Activated naive CD8-positive, alpha-beta T cell treated with anti-CD3 and anti-CD28 coated beads, Interleukin-2, amount 10 ng/mL, durations not matched to agents 7 days and 5 days (primary cell): ENCODE measurements at regions not wholly inside any gene's neighbourhood (a gene's known extent, or its start where the extent isn't known, plus 50 kb on each side); places are given as distances from the start of the nearest gene placed in this dataset.
"Not testable (repeated sequence)": the region's sequence is repeated elsewhere in the genome, so short reads cannot be mapped to it uniquely, and the experiment has no call there.

Experiments
- ATAC-seq: fragments of 150-1000 bp; cut with Tn5 transposase; one replicate; pipeline ENCODE4 v1.10.0; 2021; ENCODE audit warnings: low read depth, moderate library complexity
- POLR2A ChIA-PET: fragments of 350-600 bp; sonication (Branson Sonifier 250); formaldehyde crosslinking; loops from one replicate; lab custom pipeline; 2021; ENCODE audit warnings: antibody characterized with exemption; lab: Charles Lee
- DNase-seq: peaks from one replicate; pipeline ENCODE4 v3.0.0; 2021
- H3K27ac Mint-ChIP-seq: one replicate; pipeline ENCODE4 v1.8.0; 2022; ENCODE audit warnings: mild to moderate bottlenecking, mixed read lengths
- H3K27me3 Mint-ChIP-seq: one replicate; pipeline ENCODE4 v1.8.0; 2022; ENCODE audit warnings: mild to moderate bottlenecking, moderate library complexity, mixed read lengths
- H3K36me3 Mint-ChIP-seq: one replicate; pipeline ENCODE4 v1.8.0; 2021; ENCODE audit warnings: mild to moderate bottlenecking, mixed read lengths
- H3K4me1 Mint-ChIP-seq: one replicate; pipeline ENCODE4 v1.8.0; 2021; ENCODE audit warnings: mixed read lengths
- H3K4me3 Mint-ChIP-seq: one replicate; pipeline ENCODE4 v1.8.0; 2022; ENCODE audit warnings: mild to moderate bottlenecking, moderate library complexity, mixed read lengths
- H3K9me3 Mint-ChIP-seq: one replicate; pipeline ENCODE4 v1.8.0; 2021; ENCODE audit warnings: mixed read lengths

DNA sequence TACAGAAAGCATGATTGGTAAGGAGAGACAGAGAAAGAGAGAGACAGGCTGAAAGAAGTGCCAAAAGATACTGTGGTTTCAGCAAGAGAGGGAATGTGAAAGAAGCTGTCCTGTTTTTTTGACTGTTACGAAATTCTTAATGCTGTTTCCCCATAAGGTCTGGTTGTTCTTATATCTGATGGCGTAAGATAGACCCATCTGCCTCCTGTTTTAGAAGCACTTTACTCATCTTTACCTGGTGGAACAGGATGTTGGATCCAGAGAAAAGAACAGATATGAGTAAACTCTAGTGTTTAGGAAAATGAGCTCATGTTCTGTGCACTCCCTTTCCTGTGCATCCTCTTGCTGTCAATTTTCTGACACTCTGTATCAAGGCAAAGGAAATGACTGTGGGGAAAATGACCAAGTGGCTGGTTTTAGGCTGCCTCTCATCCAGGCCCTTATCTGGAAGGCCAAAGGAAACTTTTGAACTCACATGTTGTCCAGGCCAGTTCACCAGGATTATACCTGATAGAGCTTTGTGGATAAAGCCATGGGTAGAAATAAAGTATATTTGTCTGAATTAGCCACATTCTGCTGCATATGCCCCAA is 311.7 kb upstream of the HTR2C start:
- no peak for ATAC-seq
- no peak for DNase-seq
- POLR2A ChIA-PET: no interaction called here
- Mint-ChIP-seq H3K4me3 (no peak overlapping the region), H3K27ac (no peak overlapping the region), H3K27me3 (no peaks in the 10 kb centered on the region), H3K36me3 (no peaks in the 10 kb centered on the region), H3K4me1 (no peaks in the 10 kb centered on the region), H3K9me3 (peaks cover 4% of the 10 kb centered on the region)

DNA sequence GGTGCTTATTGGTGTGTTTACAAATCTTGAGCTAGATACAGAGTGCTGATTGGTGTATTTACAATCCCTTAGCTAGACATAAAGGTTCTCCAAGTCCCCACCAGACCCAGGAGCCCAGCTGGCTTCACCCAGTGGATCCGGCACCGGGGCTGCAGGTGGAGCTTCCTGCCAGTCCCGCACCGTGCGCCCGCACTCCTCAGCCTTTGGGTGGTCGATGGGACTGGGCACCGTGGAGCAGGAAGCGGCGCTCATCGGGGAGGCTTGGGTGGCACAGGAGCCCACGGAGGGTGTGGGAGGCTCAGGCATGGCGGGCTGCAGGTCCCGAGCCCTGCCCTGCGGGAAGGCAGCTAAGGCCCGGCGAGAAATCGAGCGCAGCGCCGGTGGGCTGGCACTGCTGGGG is 313.5 kb upstream of the HTR2C start:
- H3K27ac Mint-ChIP-seq, H3K36me3 Mint-ChIP-seq, H3K4me3 Mint-ChIP-seq, ATAC-seq, H3K27me3 Mint-ChIP-seq, DNase-seq, H3K4me1 Mint-ChIP-seq, H3K9me3 Mint-ChIP-seq, POLR2A ChIA-PET: not testable (repeated sequence)

DNA sequence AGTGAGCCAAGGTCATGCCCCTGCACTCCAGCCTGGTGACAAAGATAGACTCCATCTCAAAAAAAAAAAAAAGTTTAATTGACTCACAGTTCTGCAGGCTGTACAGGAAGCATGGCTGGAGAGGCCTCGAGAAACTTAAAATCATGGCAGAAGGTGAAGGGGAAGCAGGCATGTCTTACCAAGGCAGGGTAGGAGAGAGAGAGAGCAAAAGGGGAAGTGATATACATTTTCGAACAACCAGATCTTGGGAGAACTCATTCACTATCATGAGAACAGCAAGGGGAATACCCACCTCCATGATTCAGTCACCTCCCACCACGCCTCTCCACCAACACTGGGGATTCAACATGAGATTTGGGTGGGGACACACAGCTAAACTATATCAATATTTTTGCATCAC is 315.2 kb upstream of the HTR2C start:
- Mint-ChIP-seq H3K36me3 (no peaks in the 10 kb centered on the region), H3K9me3 (peaks cover 4% of the 10 kb centered on the region), H3K4me3 (no peak overlapping the region), H3K4me1 (no peaks in the 10 kb centered on the region), H3K27me3 (no peaks in the 10 kb centered on the region), H3K27ac (no peak overlapping the region)
- ATAC-seq (no peak), DNase-seq (no peak)
- POLR2A ChIA-PET: no interaction called here

DNA sequence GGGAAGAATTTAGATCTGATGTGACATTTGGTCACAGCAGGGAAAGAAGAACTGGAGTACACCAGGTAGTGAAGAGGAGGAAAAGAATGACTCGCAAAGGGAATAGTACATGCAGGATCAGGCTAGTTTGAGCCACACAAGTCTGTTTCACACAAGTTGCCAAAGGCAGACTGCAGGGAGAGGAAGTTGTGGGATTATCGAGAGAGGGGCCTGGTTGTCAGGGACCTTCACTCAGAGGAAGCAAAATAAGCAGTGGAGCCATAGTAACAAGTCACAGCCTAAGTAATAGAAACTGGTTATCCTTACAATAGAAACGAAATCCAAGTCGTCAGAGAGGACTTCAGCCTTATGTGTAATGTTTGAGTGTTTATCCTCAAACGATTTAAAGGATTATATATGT is 316.7 kb upstream of the HTR2C start:
- no peak for ATAC-seq
- no peak for DNase-seq
- no peaks in the 10 kb centered on the region for H3K4me1 Mint-ChIP-seq
- POLR2A ChIA-PET: no interaction called here
- peaks cover 4% of the 10 kb centered on the region for H3K9me3 Mint-ChIP-seq
- H3K36me3 Mint-ChIP-seq: no peaks in the 10 kb centered on the region
- no peaks in the 10 kb centered on the region for H3K27me3 Mint-ChIP-seq
- no peak overlapping the region for H3K27ac Mint-ChIP-seq
- H3K4me3 Mint-ChIP-seq: no peak overlapping the region

DNA sequence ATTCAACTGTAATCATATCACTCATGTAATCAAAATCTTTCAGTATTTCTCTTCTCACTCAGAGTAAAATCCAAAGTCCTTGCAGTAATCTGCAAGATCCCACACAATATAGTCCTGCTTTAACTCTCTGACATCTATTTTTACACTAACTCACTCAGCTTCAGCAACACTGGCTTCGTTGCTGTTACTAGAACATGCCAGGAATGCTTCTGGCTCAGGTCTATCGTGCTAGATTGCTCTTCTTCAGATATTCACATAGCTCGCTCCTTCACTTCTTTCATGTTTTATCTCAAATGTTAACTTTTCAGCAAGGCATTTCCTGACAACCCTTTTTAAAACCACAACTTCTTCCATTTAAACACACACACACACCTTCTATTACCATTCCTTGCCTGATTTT is 331.7 kb upstream of the HTR2C start:
- ATAC-seq (no peak), DNase-seq (no peak)
- no peak overlapping the region for H3K4me3 Mint-ChIP-seq
- no peaks in the 10 kb centered on the region for H3K36me3 Mint-ChIP-seq
- no peaks in the 10 kb centered on the region for H3K27me3 Mint-ChIP-seq
- H3K4me1 Mint-ChIP-seq: no peaks in the 10 kb centered on the region
- H3K9me3 Mint-ChIP-seq: no peaks in the 10 kb centered on the region
- POLR2A ChIA-PET: no interaction called here
- H3K27ac Mint-ChIP-seq: no peak overlapping the region

DNA sequence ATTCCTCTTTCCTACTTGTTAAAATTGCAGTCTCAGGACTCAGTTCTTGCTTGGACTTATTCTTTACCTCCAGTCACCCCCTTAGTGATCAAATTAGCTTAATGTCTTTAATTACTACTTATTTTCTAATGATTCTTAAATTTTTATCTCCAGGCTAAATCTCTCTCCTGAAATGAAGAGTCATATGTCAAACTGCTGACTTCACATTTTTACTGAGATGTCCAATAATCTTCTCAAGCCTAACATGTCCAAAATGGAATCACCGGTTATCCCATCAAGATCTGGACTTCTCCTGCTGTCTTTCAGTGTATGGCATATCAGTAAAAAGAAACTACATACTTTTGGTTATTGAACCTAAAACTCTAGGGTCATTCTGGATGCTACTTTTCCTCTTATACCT is 332.3 kb upstream of the HTR2C start:
- POLR2A ChIA-PET: no interaction called here

DNA sequence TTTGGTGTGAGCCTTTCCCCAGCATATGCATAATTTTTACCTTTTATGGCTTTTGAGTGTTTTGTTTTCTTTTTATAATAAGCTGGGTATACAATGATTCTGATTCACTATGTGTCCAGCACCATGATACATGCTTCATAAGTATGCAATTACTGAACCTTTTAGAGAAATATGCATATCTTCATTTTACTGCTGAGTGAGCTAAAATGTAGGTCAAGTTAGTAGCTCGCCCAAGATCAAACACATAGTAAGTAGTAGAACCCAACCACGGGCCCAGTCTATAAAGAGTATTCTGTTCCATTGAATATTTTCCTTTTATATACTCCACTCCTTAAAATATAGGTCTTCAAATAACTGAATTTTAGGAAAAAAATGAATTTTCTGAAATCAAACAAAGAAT is 362.4 kb upstream of the HTR2C start:
- POLR2A ChIA-PET: no interaction called here
- H3K36me3 Mint-ChIP-seq: no peaks in the 10 kb centered on the region
- ATAC-seq (no peak), DNase-seq (no peak)
- no peaks in the 10 kb centered on the region for H3K27me3 Mint-ChIP-seq
- no peak overlapping the region for H3K4me3 Mint-ChIP-seq
- no peak overlapping the region for H3K27ac Mint-ChIP-seq
- H3K9me3 Mint-ChIP-seq: no peaks in the 10 kb centered on the region
- no peaks in the 10 kb centered on the region for H3K4me1 Mint-ChIP-seq

More for the DNA sequence above, 332.3 kb upstream of the HTR2C start:
- Mint-ChIP-seq H3K4me3 (no peak overlapping the region), H3K27me3 (no peaks in the 10 kb centered on the region), H3K27ac (no peak overlapping the region), H3K36me3 (no peaks in the 10 kb centered on the region), H3K4me1 (no peaks in the 10 kb centered on the region), H3K9me3 (no peaks in the 10 kb centered on the region)
- no peak for DNase-seq
- no peak for ATAC-seq

DNA sequence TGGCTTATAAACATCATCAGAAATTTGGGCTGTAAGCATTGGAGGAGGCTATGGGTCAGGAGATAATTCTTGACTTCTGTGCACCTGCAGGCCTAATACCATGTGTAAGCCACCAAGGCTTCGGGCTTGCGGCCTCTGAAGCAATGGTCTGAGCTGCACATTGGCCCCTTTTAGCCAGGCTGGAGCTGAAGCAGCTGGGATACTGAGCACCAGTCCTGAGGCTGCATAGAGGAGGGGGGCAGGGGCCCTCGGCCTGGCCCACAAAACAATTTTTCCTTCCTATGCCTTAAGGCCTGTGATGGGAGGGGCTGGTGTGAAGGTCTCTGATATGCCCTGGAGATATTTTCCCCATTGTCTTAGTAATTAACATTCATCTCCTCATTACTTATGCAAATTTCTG is 373.0 kb upstream of the HTR2C start:
- no peaks in the 10 kb centered on the region for H3K27me3 Mint-ChIP-seq
- no peaks in the 10 kb centered on the region for H3K36me3 Mint-ChIP-seq
- H3K27ac Mint-ChIP-seq: no peak overlapping the region
- H3K4me3 Mint-ChIP-seq: no peak overlapping the region
- no peaks in the 10 kb centered on the region for H3K9me3 Mint-ChIP-seq
- POLR2A ChIA-PET: no interaction called here
- no peaks in the 10 kb centered on the region for H3K4me1 Mint-ChIP-seq
- ATAC-seq (no peak), DNase-seq (no peak)

DNA sequence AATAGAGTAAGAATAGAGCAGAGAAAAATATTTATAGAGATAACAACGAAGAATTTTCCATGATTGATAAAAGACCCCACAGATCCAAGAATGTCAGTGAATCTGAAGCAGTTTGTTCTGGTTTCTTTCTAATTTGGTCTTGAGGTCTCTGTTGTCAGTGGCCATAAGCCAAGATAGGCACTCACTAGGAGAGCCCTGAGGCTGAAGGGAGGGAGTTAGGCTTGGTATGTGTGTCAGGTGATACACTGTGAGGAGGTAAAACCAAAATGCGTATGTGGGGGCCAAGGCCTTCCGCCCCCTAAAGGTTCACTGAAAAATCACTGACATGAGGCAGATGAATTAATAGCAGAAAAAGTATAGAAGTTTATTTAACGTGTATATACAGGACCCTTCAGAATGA is 382.3 kb upstream of the HTR2C start:
- Mint-ChIP-seq H3K36me3 (no peaks in the 10 kb centered on the region), H3K27ac (no peak overlapping the region), H3K4me3 (no peak overlapping the region), H3K27me3 (no peaks in the 10 kb centered on the region), H3K9me3 (no peaks in the 10 kb centered on the region), H3K4me1 (no peaks in the 10 kb centered on the region)
- no peak for DNase-seq
- ATAC-seq: no peak
- POLR2A ChIA-PET: no interaction called here

DNA sequence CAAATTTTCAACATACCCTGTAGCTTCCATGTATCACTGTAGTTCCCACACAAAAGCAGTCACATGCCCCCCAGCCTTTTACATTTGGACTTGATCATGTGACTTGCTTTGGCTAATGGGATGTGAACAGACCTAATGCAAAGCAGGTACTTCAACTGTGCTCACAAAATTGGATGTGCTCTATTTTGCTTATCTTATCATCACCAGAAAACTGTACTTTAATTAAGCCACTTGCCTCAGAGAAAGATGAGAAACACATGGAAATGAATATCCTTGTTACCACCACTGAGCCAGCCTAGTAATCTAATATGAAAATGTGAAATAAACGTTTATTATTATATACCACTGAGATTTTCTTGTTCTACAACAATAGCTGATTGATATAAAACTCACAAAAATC is 402.7 kb upstream of the HTR2C start:
- Mint-ChIP-seq H3K27me3 (no peaks in the 10 kb centered on the region), H3K4me1 (no peaks in the 10 kb centered on the region), H3K9me3 (peaks cover 6% of the 10 kb centered on the region), H3K4me3 (no peak overlapping the region), H3K36me3 (no peaks in the 10 kb centered on the region), H3K27ac (no peak overlapping the region)
- no peak for ATAC-seq
- POLR2A ChIA-PET: no interaction called here
- DNase-seq: no peak

DNA sequence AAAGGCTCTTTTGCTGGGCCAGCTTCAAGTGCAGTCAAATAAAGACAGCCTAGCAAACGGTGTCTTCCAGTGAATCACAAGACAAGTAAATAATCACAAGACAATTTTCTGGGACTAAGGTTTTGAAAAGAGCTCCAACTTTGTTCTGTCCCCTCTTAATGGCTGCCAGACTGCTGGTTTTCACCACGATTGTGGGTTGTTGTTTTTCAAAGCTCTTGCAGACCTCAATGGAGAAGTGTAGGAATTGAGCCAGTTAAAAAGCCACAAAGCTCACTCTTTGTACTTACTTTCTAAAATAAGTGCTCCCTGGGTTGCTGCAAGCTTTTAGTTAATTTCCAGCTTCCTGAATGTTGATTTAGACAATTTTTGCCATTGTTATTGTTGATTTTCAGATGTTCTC is 405.8 kb upstream of the HTR2C start:
- H3K27ac Mint-ChIP-seq: no peak overlapping the region
- H3K27me3 Mint-ChIP-seq: no peaks in the 10 kb centered on the region
- DNase-seq: no peak
- H3K4me1 Mint-ChIP-seq: no peaks in the 10 kb centered on the region
- POLR2A ChIA-PET: no interaction called here
- no peaks in the 10 kb centered on the region for H3K9me3 Mint-ChIP-seq
- no peak for ATAC-seq
- H3K36me3 Mint-ChIP-seq: no peaks in the 10 kb centered on the region
- H3K4me3 Mint-ChIP-seq: no peak overlapping the region

DNA sequence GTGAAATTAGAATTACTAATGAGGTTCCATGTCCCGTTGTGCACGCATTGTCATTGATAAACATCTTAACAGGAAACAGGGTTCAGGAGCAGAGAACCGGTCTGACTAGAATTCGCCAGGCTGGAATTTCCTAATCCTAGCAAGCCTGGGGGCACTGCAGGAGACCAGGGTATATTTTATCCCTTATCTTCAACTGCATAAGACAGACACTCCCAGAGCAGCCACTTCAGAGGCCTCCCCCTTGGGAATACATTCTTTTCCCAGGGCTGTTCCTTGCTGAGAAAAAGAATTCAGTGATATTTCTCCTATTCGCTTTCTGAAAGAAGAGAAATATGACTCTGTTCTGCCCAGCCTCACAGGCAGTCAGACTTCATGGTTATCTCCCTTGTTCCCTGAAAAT is 416.6 kb upstream of the HTR2C start:
- H3K36me3 Mint-ChIP-seq, H3K4me1 Mint-ChIP-seq, H3K9me3 Mint-ChIP-seq, H3K27ac Mint-ChIP-seq, DNase-seq, H3K27me3 Mint-ChIP-seq, POLR2A ChIA-PET, H3K4me3 Mint-ChIP-seq, ATAC-seq: not testable (repeated sequence)

DNA sequence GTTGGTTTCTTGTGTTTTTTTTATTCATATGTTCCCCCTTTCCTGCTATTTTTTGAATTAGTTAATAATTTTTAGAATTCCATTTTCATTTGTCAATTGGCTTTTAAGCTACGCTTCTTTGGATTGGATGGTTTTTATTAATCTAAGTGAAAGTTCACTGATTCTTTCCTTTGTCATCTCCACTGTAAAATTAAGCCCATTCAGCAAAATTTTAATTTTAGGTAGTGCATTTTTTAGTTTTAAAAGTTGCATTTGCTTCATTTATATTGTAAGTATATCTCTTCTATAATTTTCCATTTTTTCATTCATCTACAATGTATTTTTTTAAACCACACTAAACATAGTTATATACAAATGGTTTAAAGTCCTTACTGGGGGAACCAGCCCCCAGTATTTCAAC is 417.3 kb upstream of the HTR2C start:
- no peak overlapping the region for H3K27ac Mint-ChIP-seq
- no peaks in the 10 kb centered on the region for H3K27me3 Mint-ChIP-seq
- no peak overlapping the region for H3K4me3 Mint-ChIP-seq
- DNase-seq (no peak), ATAC-seq (no peak)
- no peaks in the 10 kb centered on the region for H3K9me3 Mint-ChIP-seq
- POLR2A ChIA-PET: no interaction called here
- H3K36me3 Mint-ChIP-seq: no peaks in the 10 kb centered on the region
- no peaks in the 10 kb centered on the region for H3K4me1 Mint-ChIP-seq

DNA sequence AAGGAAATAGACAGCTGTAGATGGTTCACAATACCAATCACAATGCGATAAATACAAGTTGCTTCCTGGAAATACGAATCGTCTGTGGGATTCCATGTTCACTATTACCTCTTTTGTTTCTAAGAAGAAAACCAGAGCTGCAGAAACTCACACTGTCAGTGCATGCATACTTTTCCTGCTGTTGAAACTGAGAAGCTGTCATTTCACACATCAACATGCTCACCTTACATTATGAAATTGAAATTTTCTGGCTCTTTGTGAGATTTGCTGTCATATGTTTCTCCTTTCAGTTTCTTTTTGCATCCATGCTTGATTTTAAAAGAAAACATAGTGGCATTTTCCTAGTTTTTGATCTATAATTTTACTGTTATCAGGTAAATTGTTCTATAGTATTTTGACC is 418.3 kb upstream of the HTR2C start:
- H3K9me3 Mint-ChIP-seq: no peaks in the 10 kb centered on the region
- no peak overlapping the region for H3K4me3 Mint-ChIP-seq
- no peaks in the 10 kb centered on the region for H3K36me3 Mint-ChIP-seq
- H3K27me3 Mint-ChIP-seq: no peaks in the 10 kb centered on the region
- DNase-seq: no peak
- no peak overlapping the region for H3K27ac Mint-ChIP-seq
- POLR2A ChIA-PET: no interaction called here
- ATAC-seq: no peak
- H3K4me1 Mint-ChIP-seq: no peaks in the 10 kb centered on the region
